ENCODE measurements at regions not wholly inside any gene's neighbourhood (a gene's known extent, or its start where the extent isn't known, plus 50 kb on each side); places are given as distances from the start of the nearest gene placed in this dataset.
A peak's percentile ranks its signal among the peaks of the same experiment; 100 is the strongest.

DNA sequence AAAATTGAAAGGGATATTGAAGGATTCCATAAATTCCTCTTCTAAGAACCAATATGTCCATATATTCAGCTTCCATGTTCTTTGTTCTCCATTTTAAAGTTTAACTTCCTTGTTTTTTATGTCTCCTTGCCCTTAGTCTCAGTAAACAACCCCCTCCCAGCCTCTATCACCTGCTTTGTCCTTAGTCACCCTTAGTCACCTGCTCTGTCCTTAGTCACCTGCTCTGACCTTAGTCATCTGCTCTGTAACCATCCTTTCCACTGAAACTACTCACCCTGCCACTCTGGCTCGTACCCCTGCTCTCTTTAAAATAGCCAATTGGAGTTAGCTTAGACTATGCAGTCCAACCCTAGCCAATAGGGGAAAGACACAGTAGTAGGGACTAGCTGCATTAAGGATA, 136.2 kb upstream of the TMEM106B start:
- no peak for DNase-seq (ENCODE audit: low read depth)

DNA sequence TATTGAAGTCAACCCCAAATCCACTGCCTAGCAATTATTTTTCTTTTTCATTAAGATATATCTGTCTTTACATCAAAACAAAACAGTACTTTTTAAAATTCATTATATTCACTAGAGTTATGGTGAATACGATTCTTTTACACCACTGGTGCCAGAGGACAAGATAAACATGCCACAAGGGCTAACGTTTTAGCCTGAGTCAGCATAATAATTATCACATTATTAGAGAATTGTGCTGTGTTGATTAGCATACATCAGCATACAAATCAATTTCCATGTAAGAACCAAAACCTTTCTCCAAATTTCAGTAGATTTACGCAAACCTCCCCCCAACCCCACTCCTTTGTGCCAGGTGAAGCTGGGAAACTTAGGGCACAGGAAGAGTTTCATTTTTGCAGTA, 131.1 kb upstream of the TMEM106B start:
- DNase-seq (ENCODE audit: low read depth), result no peak

DNA sequence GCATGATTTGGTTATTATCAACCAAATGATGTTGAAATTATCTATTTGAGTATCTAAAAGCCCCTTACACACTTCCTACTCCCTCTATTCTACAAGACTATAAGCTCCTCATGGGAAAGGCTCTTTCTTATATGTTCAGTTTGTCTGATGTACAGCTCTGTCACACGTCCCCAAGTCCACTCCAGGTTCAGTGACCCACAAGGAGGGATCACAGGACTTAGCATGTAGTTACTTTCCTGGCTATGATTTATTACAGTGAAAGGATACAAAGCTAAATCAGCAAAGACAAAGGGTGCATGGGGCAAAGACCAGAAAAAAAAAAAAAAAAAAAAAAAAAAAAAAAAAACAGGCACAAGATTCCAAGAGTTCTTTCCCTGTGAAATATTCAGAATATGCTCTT, 125.6 kb upstream of the TMEM106B start:
- no peak for DNase-seq (ENCODE audit: low read depth)

GRCh38 chr7:12089951-12090756, 120.9 kb upstream of the TMEM106B start:
- no peak for DNase-seq (ENCODE audit: low read depth)

DNA sequence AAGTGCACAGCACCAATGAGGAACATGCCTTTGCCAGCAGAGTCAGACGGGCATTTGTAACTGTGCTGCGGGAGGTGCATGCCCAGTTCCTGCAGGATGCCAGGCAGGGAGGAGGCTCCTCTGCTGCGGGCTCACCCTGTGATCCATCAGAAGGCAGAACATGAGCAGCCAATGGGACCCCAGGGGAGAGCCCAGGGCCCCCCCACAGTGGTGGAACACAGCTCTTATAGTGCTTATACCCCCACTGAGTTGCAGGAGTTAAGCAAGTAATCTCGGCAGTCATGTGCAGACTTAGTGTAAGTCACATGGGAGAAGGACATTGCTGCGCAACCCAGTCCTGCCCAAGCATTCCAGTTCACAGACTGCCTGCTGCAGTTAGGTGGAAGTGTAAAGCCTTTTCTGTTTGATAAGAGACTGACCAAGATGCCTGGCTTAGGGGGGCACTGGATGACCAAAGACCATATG, 120.3 kb upstream of the TMEM106B start:
- DNase-seq (ENCODE audit: low read depth), result peak; percentile 40

GRCh38 chr7:12091231-12091630, 119.9 kb upstream of the TMEM106B start:
- no peak for DNase-seq (ENCODE audit: low read depth)

DNA sequence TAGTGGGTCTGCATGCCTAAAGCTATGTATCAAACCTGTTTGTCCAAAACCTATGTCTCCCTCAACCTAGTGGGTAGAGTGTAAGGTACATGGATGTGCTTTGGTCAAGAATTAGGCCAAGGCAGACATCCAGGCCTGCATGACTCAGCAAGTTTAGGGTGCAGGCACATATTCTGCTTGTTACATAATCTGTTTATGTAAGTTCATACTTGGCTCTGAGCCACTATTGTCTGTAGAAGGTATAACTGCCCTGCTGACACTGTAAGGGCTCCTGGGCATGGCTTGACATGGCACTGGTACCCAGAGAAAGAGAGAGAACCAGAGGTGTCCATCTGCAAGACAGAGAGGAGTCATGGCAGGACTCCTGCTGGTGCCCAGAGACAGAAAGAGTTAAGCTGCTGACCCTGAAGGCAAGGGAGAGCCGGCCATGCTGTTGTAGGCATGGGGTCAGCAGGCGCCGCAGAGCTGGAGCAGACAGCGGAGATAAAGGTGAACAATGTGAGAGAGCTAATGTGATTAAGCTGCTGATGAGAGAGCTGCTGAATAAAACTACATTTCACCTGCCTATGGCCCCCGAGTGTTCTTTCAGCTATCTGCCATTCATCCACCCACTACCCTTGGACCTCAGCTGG, 118.5 kb upstream of the TMEM106B start:
- DNase-seq (ENCODE audit: low read depth), result no peak

GRCh38 chr7:12093365-12093764, 117.7 kb upstream of the TMEM106B start:
- DNase-seq (ENCODE audit: low read depth), result no peak

DNA sequence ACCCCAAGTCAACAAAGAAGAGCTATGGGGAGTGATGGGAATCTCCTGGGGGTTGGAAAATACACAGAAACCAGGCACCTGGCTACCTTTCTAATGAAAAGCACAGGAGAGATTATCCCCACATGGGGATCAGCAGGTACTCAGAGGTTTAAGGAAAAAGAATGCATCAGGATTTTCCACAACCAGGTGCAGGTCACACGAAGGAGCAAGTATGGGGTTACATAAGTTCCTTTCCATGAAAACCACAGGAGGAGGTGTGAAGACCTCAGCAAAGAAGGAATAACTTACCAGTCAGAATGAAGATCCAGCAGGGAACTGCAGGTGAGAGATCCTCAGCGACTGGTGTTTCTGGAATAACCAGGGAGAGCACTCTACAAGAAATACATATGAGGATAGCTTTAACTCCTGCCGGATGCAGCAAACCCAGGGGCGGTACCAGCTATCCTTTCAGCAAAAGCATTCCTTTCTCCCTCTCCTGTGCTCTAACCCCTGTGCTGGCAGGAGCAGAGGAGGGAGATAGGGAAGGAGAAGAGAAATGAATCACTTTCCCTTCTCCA, 116.7 kb upstream of the TMEM106B start:
- DNase-seq (ENCODE audit: low read depth), result peak; percentile 72

- no peak for DNase-seq (ENCODE audit: low read depth)
These were observed 109.0 kb upstream of the TMEM106B start for GRCh38 chr7:12102126-12102525.

DNA sequence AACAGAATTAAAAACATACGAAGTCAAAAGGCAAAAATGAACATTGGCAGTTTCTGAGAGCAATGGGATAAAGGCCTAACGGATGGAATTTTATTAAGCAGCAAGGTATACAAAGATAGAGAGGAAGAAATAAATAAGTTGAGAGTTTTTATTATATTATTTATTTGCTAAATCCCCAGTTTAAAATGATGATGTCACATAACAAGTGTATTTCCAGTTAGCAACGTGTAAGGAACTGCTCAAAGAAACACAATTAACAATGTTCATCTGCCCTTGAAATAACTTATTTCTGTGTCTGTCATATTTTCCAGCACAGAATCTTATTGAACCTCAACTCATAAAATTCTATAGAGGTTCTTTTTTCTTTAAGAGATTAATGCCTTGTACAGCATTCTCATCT, 108.6 kb upstream of the TMEM106B start:
- DNase-seq (ENCODE audit: low read depth), result no peak

DNA sequence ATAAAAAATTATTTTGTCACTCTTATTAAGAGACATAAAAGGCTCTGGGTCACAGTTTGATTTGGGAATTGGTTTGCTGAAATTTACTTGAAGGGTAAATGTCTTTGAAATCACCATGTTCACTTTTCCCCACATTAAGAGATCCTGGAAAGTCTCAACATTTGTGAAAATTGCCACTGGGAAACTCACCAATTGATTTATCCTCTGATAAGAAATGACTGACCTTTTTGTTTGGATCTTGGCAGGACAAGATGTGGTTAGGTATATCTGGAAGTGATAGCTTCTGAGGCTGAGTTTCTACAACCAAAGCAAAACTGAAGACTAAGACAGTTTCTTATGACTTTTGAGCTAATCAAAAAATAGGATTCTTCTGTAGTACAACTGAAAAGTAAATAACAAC, 107.1 kb upstream of the TMEM106B start:
- peak; percentile 19 for DNase-seq (ENCODE audit: low read depth)

- peak; percentile 84 for DNase-seq (ENCODE audit: low read depth)
These were observed 103.7 kb upstream of the TMEM106B start for GRCh38 chr7:12107381-12107780.

GRCh38 chr7:12107841-12108254, 103.2 kb upstream of the TMEM106B start:
- peak; percentile 67 for DNase-seq (ENCODE audit: low read depth)

GRCh38 chr7:12110425-12110824, 100.7 kb upstream of the TMEM106B start:
- no peak for DNase-seq (ENCODE audit: low read depth)

- peak; percentile 56 for DNase-seq (ENCODE audit: low read depth)
These were observed 99.4 kb upstream of the TMEM106B start for GRCh38 chr7:12111422-12112405.

DNA sequence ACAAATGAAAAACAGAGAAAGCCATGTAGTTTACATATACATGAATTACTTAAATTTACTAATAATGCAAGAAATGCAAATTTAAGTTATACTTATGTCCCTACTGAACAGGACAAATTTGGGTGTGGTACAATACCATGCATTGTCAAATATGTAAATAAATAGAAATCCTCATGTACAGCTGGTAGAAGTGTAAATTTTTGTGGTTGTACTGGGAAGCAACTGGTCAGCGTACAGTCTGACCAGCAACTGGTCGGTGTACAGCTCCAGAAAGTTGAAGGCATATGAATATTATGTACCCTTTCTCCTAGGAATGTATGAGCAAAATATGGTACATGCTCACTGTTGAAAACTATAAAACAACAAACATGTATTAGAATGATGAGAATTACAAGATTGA, 93.9 kb upstream of the TMEM106B start:
- no peak for DNase-seq (ENCODE audit: low read depth)

DNA sequence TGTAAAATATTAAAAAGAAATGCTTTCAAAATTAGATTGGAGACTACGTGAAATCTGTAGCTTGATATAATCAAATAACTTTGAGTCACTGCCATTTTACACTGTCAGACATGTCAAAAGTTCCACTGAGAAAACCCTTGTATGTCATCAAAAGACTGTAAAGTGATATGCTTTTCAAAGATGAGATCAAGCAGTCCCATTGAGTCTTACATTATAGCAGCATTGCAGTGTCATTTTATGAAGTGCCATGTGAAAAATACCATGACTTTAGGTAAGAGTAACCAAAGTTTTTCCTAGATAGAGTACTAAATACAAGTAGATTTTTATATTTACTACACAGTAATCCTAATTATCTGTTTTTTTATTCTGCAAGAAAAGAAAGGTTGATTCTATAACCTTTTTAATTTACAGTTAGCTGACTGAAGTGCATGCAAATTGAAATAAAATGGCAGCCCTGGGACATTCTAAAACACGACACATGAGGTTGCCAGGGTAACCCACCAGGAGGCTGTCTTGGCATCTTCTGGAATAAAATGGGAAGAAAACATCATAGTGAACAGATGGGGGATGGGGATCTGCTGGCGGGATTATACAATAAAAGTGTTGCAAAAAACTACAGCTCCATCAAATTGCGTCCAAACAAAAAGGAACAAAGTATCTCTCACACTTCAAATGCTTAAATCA, 91.3 kb upstream of the TMEM106B start:
- DNase-seq (ENCODE audit: low read depth), result no peak

DNA sequence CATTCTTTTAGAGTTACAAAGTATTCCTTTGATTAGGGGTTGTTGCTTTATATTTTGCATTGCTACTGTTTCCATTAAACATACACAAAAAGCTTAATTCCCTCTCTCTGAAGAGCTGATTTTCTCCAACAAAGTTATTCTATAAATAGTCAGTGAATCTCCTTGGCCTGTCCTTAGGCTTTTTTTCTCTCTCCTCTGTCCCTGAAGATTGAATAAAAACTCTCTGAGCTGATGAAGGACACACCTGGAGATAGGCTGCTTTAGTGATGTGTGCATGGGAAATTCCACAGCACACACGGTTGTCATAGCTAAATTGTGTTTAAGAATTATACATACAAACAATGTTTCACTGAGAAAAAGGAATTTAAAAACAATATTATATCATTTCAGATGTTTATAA, 90.5 kb upstream of the TMEM106B start:
- DNase-seq (ENCODE audit: low read depth), result no peak

- no peak for DNase-seq (ENCODE audit: low read depth)
These were observed 87.9 kb upstream of the TMEM106B start for GRCh38 chr7:12123172-12123571.

DNA sequence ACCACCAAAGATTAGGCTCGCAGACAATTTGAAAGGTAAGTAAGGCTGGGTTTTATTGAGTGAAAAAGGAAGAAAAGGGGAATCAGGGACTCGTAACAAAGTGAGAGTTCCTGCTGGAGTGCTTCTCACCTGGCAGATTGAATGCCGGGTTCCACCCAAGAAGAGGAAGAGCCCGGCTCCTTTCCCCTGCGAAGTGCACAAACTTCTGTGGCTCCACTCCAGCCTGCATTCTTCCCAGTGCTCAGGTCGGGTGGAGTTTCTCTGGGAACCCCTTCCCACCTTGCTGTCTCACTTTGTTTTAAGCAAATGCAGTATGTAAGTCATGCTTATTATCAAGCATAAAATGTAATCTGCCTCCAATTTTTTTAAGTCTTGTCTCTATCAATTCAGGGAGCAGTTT, 87.1 kb upstream of the TMEM106B start:
- DNase-seq (ENCODE audit: low read depth), result no peak

- DNase-seq (ENCODE audit: low read depth), result peak; percentile 96
These were observed 83.6 kb upstream of the TMEM106B start for GRCh38 chr7:12127455-12127854.

Data from amniotic epithelial cell (primary cell).